ENCODE measurements at regions not wholly inside any gene's neighbourhood (a gene's known extent, or its start where the extent isn't known, plus 50 kb on each side); places are given as distances from the start of the nearest gene placed in this dataset.

DNA sequence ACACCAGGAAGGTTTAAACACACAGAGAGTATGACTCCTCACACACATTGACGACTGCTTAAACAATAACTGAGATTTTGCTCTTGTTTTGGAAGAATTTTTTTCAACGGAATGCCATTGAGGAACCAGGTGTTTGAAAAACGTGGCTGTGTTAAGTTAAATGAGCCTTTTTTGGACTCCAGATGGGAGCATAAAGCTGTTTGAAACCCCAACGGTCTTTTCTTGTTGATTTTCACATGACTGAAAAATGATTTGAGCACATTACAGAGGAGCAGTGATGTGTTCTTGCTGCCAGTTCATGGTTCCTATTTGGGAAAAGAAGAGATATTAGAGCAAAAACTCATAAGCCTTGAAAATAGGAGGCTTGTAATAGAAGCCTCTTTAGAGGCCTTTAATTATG lies 97.8 kb upstream of the SELENOK start:
- TF ChIP-seq POLR2AphosphoS5 (IDR thresholded peaks at IDR 0.05; ENCODE audit: borderline replicate concordance, low read depth, low read length) (no peak), EZH2 (IDR thresholded peaks at IDR 0.05) (no peak)
